ENCODE measurements at regions not wholly inside any gene's neighbourhood (a gene's known extent, or its start where the extent isn't known, plus 50 kb on each side); places are given as distances from the start of the nearest gene placed in this dataset.
"Not testable (repeated sequence)": the region's sequence is repeated elsewhere in the genome, so short reads cannot be mapped to it uniquely, and the experiment has no call there.

DNA sequence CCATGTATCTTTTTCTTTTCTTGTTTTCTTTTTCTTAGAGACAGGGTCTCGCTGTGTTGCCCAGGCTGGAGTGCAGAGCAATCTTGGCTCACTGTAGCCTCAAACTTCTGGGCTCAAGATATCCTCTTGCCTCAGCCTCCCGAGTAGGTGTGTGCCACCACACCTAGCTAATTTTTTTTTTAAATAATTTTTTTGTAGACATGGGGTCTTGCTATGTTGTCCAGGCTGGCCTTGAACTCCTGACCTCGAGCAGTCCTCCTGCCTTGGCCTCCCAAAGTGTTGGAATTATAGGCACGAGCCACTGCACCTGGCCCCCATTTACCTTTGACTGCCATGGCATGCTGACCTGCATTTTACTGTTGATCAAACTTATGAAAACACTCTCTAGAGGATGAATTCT is 198.6 kb downstream of the SOX4 start:
- intact Hi-C loops (cut with micrococcal nuclease): no loop called here
- Histone ChIP-seq H3K27ac (ENCODE audit: insufficient read depth, low read depth, low read length) (no peak overlapping the region), H2AFZ (ENCODE audit: low read depth, low read length) (no peak overlapping the region), H3K36me3 (ENCODE audit: control insufficient read depth in 2 of 2, extremely low read depth in 1 of 2, insufficient read depth in 2 of 2, low read length in 2 of 2) (no peaks in the 10 kb centered on the region), H3K4me3 (replicated peaks in 1 of 3; ENCODE audit: insufficient read depth in 1 of 3, low read depth in 1 of 3, low read length in 3 of 3) (no peak overlapping the region), H3K27me3 (ENCODE audit: control insufficient read depth in 2 of 2, insufficient read depth in 2 of 2, low read length in 2 of 2) (no peaks in the 10 kb centered on the region), H4K20me1 (replicated peaks; ENCODE audit: control insufficient read depth, extremely low read depth, insufficient read depth, low read length) (no peaks in the 10 kb centered on the region), H3K4me1 (ENCODE audit: control insufficient read depth, extremely low read depth, insufficient read depth, low read length) (no peaks in the 10 kb centered on the region), H3K4me2 (ENCODE audit: insufficient read depth, low read length) (no peak overlapping the region), H3K79me2 (ENCODE audit: control insufficient read depth, insufficient read depth, low read length) (no peaks in the 10 kb centered on the region), H3K9ac (replicated peaks; ENCODE audit: extremely low read depth, insufficient read depth, low read length) (no peak overlapping the region), H3K9me1 (replicated peaks; ENCODE audit: control insufficient read depth, extremely low read depth, insufficient read depth, low read length) (no peaks in the 10 kb centered on the region), H3K9me3 (replicated peaks; ENCODE audit: control insufficient read depth, insufficient read depth, low read length) (no peaks in the 10 kb centered on the region)
- POLR2A ChIA-PET: interaction anchor here (0.5 kb wide), 1 partner anchor 149 kb away, joined by 3 read pairs; no protein-coding TSS in a partner anchor
- FAIRE-seq (no peak), DNase-seq (ENCODE audit: low read depth, low spot score) (no peak)
- BruUV-seq (replicated peaks): no TSS peak
- CTCF ChIA-PET: interaction anchor here (1.1 kb wide), 1 partner anchor 27 kb away, joined by 3 read pairs; no protein-coding TSS in a partner anchor
- no peak for TF ChIP-seq MYC (IDR thresholded peaks at IDR 0.05; ENCODE audit: low read depth, low read length)
- TF ChIP-seq POLR2AphosphoS5 (IDR thresholded peaks at IDR 0.05; ENCODE audit: insufficient read depth, low read depth, low read length): no peak
- TF ChIP-seq, protein P1, sequence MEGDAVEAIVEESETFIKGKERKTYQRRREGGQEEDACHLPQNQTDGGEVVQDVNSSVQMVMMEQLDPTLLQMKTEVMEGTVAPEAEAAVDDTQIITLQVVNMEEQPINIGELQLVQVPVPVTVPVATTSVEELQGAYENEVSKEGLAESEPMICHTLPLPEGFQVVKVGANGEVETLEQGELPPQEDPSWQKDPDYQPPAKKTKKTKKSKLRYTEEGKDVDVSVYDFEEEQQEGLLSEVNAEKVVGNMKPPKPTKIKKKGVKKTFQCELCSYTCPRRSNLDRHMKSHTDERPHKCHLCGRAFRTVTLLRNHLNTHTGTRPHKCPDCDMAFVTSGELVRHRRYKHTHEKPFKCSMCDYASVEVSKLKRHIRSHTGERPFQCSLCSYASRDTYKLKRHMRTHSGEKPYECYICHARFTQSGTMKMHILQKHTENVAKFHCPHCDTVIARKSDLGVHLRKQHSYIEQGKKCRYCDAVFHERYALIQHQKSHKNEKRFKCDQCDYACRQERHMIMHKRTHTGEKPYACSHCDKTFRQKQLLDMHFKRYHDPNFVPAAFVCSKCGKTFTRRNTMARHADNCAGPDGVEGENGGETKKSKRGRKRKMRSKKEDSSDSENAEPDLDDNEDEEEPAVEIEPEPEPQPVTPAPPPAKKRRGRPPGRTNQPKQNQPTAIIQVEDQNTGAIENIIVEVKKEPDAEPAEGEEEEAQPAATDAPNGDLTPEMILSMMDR (IDR thresholded peaks at IDR 0.05; ENCODE audit: extremely low read depth in 1 of 2, insufficient read depth in 1 of 2, low read depth in 1 of 2, low read length in 2 of 2): no peak
- TF ChIP-seq FOS (IDR thresholded peaks at IDR 0.05; ENCODE audit: borderline replicate concordance, insufficient read depth, low read length): no peak
- TF ChIP-seq JUN (IDR thresholded peaks at IDR 0.05; ENCODE audit: borderline replicate concordance, insufficient read depth, insufficient read length, low read depth): no peak
- no peak for TF ChIP-seq POLR2A (IDR thresholded peaks at IDR 0.05; ENCODE audit: low read depth, low read length)
- TF ChIP-seq EZH2 (IDR thresholded peaks at IDR 0.05; ENCODE audit: borderline replicate concordance, low read depth, low read length, severe bottlenecking): no peak
- no peak for TF ChIP-seq GATA2 (IDR thresholded peaks at IDR 0.05; ENCODE audit: insufficient read depth, insufficient read length, low read depth, low read length)
- TF ChIP-seq, protein P2, sequence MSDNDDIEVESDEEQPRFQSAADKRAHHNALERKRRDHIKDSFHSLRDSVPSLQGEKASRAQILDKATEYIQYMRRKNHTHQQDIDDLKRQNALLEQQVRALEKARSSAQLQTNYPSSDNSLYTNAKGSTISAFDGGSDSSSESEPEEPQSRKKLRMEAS (IDR thresholded peaks at IDR 0.05; ENCODE audit: insufficient read depth, insufficient read length): no peak
- dilution Hi-C loops (cut with MboI; ENCODE audit: extremely low pct_ligation_motif_present, low sequenced_read_pairs): no loop called here

DNA sequence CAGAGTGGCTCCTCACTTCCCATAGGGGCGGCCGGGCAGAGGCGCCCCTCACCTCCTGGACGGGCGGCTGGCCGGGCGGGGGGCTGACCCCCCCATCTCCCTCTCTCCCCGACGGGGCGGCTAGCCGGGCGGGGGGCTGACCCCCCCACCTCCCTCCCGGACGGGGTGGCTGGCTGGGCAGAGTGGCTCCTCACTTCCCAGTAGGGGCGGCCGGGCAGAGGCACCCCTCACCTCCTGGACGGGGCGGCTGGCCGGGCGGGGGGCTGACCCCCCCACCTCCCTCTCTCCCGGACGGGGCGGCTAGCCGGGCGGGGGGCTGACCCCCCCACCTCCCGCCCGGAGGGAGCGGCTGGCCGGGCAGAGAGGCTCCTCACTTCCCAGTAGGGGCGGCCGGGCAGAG is 203.4 kb downstream of the SOX4 start:
- H3K4me3 ChIP-seq (replicated peaks in 1 of 3; ENCODE audit: insufficient read depth in 1 of 3, low read depth in 1 of 3, low read length in 3 of 3); H3K4me2 ChIP-seq (ENCODE audit: insufficient read depth, low read length); dilution Hi-C loops (cut with MboI; ENCODE audit: extremely low pct_ligation_motif_present, low sequenced_read_pairs); BruUV-seq (replicated peaks); H3K9me1 ChIP-seq (replicated peaks; ENCODE audit: control insufficient read depth, extremely low read depth, insufficient read depth, low read length); H3K4me1 ChIP-seq (ENCODE audit: control insufficient read depth, extremely low read depth, insufficient read depth, low read length); CTCF ChIA-PET; FAIRE-seq; H4K20me1 ChIP-seq (replicated peaks; ENCODE audit: control insufficient read depth, extremely low read depth, insufficient read depth, low read length); POLR2A ChIA-PET; H3K9me3 ChIP-seq (replicated peaks; ENCODE audit: control insufficient read depth, insufficient read depth, low read length); H3K27ac ChIP-seq (ENCODE audit: insufficient read depth, low read depth, low read length); H3K9ac ChIP-seq (replicated peaks; ENCODE audit: extremely low read depth, insufficient read depth, low read length); H2AFZ ChIP-seq (ENCODE audit: low read depth, low read length); intact Hi-C loops (cut with micrococcal nuclease); DNase-seq (ENCODE audit: low read depth, low spot score); H3K27me3 ChIP-seq (ENCODE audit: control insufficient read depth in 2 of 2, insufficient read depth in 2 of 2, low read length in 2 of 2); H3K36me3 ChIP-seq (ENCODE audit: control insufficient read depth in 2 of 2, extremely low read depth in 1 of 2, insufficient read depth in 2 of 2, low read length in 2 of 2); H3K79me2 ChIP-seq (ENCODE audit: control insufficient read depth, insufficient read depth, low read length): not testable (repeated sequence)

All from endothelial cell of umbilical vein (primary cell).